ENCODE measurements at regions not wholly inside any gene's neighbourhood (a gene's known extent, or its start where the extent isn't known, plus 50 kb on each side); places are given as distances from the start of the nearest gene placed in this dataset.

GRCh38 chr15:25596644-25597562 is 158.1 kb upstream of the UBE3A start:
- no peak for TF ChIP-seq CTCF (IDR thresholded peaks at IDR 0.05; ENCODE audit: low read depth, low read length)
- TF ChIP-seq EZH2phosphoT487 (IDR thresholded peaks at IDR 0.05; ENCODE audit: low read depth): no peak

Measured in OCI-LY3 (cell line).